ENCODE measurements at regions not wholly inside any gene's neighbourhood (a gene's known extent, or its start where the extent isn't known, plus 50 kb on each side); places are given as distances from the start of the nearest gene placed in this dataset.

DNA sequence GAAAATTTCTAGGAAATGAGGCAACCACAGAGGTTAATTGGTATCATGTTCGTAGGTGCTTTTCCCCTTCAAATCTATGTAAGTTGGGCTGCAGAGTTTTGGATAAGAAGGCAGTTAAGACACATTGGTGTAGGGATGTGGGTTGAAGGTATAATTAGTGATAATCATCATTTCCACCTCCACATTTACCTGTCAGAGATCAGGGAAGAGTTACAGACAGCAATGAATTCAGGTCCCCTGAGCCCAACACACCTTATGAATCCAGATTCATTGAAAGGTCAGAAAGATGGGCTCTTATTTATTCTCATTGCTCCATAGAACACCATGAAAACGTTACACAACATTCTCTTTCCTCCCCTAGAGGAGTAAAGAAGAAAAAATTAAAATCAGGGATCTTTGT, 308.7 kb downstream of the C11orf87 start (continued):
- TF ChIP-seq ETS1 (IDR thresholded peaks at IDR 0.05) (no peak), ZNF114 (CRISPR knock-in tag; IDR thresholded peaks at IDR 0.05) (no peak), POLR2AphosphoS5 (IDR thresholded peaks at IDR 0.05; ENCODE audit: low read depth) (no peak)
- TF ChIP-seq, protein P1, sequence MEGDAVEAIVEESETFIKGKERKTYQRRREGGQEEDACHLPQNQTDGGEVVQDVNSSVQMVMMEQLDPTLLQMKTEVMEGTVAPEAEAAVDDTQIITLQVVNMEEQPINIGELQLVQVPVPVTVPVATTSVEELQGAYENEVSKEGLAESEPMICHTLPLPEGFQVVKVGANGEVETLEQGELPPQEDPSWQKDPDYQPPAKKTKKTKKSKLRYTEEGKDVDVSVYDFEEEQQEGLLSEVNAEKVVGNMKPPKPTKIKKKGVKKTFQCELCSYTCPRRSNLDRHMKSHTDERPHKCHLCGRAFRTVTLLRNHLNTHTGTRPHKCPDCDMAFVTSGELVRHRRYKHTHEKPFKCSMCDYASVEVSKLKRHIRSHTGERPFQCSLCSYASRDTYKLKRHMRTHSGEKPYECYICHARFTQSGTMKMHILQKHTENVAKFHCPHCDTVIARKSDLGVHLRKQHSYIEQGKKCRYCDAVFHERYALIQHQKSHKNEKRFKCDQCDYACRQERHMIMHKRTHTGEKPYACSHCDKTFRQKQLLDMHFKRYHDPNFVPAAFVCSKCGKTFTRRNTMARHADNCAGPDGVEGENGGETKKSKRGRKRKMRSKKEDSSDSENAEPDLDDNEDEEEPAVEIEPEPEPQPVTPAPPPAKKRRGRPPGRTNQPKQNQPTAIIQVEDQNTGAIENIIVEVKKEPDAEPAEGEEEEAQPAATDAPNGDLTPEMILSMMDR (conservative IDR thresholded peaks at IDR 0.05; ENCODE audit: low read depth in 2 of 2) = no peak

- H3K27me3 ChIP-seq (ENCODE audit: insufficient read depth) = no peaks in the 10 kb centered on the region
- H3K4me1 ChIP-seq (ENCODE audit: insufficient read depth) = peaks cover 9% of the 10 kb centered on the region; the same call in 1 of the 2 replicates
- no peaks in the 10 kb centered on the region for H3F3A ChIP-seq (replicated peaks; ENCODE audit: low read depth)
- Mint-ChIP-seq H3K27me3 (ENCODE audit: insufficient read depth, low read depth, poor library complexity) (peaks cover 4% of the 10 kb centered on the region), H3K4me3 (no peak overlapping the region), H3K9me3 (no peaks in the 10 kb centered on the region), H3K27ac (peak overlapping the region; percentile 75; the same call in 1 of the 2 replicates), H3K36me3 (ENCODE audit: low read depth) (no peaks in the 10 kb centered on the region), H3K4me1 (peaks cover 8% of the 10 kb centered on the region; the same call in 2 of the 3 replicates)
- H3K4me2 ChIP-seq = no peak overlapping the region
- no peak for DNase-seq (ENCODE audit: low spot score)
- H3K27ac ChIP-seq (ENCODE audit: low read depth) = no peak overlapping the region
- no peaks in the 10 kb centered on the region for H3K36me3 ChIP-seq (ENCODE audit: insufficient read depth)
- ATAC-seq = no peak
- H2AFZ ChIP-seq = no peak overlapping the region
- no peak for TF ChIP-seq NANOG (IDR thresholded peaks at IDR 0.05; ENCODE audit: borderline replicate concordance)
- no peak for TF ChIP-seq STAT1 (IDR thresholded peaks at IDR 0.05; ENCODE audit: unreplicated experiment)
- TF ChIP-seq, protein P2, sequence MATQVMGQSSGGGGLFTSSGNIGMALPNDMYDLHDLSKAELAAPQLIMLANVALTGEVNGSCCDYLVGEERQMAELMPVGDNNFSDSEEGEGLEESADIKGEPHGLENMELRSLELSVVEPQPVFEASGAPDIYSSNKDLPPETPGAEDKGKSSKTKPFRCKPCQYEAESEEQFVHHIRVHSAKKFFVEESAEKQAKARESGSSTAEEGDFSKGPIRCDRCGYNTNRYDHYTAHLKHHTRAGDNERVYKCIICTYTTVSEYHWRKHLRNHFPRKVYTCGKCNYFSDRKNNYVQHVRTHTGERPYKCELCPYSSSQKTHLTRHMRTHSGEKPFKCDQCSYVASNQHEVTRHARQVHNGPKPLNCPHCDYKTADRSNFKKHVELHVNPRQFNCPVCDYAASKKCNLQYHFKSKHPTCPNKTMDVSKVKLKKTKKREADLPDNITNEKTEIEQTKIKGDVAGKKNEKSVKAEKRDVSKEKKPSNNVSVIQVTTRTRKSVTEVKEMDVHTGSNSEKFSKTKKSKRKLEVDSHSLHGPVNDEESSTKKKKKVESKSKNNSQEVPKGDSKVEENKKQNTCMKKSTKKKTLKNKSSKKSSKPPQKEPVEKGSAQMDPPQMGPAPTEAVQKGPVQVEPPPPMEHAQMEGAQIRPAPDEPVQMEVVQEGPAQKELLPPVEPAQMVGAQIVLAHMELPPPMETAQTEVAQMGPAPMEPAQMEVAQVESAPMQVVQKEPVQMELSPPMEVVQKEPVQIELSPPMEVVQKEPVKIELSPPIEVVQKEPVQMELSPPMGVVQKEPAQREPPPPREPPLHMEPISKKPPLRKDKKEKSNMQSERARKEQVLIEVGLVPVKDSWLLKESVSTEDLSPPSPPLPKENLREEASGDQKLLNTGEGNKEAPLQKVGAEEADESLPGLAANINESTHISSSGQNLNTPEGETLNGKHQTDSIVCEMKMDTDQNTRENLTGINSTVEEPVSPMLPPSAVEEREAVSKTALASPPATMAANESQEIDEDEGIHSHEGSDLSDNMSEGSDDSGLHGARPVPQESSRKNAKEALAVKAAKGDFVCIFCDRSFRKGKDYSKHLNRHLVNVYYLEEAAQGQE (IDR thresholded peaks at IDR 0.05; ENCODE audit: unreplicated experiment) = no peak
- TF ChIP-seq, protein P3, sequence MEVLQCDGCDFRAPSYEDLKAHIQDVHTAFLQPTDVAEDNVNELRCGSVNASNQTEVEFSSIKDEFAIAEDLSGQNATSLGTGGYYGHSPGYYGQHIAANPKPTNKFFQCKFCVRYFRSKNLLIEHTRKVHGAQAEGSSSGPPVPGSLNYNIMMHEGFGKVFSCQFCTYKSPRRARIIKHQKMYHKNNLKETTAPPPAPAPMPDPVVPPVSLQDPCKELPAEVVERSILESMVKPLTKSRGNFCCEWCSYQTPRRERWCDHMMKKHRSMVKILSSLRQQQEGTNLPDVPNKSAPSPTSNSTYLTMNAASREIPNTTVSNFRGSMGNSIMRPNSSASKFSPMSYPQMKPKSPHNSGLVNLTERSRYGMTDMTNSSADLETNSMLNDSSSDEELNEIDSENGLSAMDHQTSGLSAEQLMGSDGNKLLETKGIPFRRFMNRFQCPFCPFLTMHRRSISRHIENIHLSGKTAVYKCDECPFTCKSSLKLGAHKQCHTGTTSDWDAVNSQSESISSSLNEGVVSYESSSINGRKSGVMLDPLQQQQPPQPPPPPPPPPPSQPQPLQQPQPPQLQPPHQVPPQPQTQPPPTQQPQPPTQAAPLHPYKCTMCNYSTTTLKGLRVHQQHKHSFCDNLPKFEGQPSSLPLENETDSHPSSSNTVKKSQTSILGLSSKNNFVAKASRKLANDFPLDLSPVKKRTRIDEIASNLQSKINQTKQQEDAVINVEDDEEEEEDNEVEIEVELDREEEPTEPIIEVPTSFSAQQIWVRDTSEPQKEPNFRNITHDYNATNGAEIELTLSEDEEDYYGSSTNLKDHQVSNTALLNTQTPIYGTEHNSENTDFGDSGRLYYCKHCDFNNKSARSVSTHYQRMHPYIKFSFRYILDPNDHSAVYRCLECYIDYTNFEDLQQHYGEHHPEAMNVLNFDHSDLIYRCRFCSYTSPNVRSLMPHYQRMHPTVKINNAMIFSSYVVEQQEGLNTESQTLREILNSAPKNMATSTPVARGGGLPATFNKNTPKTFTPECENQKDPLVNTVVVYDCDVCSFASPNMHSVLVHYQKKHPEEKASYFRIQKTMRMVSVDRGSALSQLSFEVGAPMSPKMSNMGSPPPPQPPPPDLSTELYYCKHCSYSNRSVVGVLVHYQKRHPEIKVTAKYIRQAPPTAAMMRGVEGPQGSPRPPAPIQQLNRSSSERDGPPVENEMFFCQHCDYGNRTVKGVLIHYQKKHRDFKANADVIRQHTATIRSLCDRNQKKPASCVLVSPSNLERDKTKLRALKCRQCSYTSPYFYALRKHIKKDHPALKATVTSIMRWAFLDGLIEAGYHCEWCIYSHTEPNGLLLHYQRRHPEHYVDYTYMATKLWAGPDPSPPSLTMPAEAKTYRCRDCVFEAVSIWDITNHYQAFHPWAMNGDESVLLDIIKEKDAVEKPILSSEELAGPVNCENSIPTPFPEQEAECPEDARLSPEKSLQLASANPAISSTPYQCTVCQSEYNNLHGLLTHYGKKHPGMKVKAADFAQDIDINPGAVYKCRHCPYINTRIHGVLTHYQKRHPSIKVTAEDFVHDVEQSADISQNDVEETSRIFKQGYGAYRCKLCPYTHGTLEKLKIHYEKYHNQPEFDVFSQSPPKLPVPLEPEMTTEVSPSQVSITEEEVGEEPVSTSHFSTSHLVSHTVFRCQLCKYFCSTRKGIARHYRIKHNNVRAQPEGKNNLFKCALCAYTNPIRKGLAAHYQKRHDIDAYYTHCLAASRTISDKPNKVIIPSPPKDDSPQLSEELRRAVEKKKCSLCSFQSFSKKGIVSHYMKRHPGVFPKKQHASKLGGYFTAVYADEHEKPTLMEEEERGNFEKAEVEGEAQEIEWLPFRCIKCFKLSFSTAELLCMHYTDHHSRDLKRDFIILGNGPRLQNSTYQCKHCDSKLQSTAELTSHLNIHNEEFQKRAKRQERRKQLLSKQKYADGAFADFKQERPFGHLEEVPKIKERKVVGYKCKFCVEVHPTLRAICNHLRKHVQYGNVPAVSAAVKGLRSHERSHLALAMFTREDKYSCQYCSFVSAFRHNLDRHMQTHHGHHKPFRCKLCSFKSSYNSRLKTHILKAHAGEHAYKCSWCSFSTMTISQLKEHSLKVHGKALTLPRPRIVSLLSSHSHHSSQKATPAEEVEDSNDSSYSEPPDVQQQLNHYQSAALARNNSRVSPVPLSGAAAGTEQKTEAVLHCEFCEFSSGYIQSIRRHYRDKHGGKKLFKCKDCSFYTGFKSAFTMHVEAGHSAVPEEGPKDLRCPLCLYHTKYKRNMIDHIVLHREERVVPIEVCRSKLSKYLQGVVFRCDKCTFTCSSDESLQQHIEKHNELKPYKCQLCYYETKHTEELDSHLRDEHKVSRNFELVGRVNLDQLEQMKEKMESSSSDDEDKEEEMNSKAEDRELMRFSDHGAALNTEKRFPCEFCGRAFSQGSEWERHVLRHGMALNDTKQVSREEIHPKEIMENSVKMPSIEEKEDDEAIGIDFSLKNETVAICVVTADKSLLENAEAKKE (CRISPR knock-in tag; IDR thresholded peaks at IDR 0.05) = no peak
- TF ChIP-seq, protein P1 (conservative IDR thresholded peaks at IDR 0.05; ENCODE audit: low read depth in 2 of 2) = no peak
- TF ChIP-seq ZNF331 (CRISPR knock-in tag; IDR thresholded peaks at IDR 0.05; ENCODE audit: low read depth) = no peak
- no peaks in the 10 kb centered on the region for H3K79me2 ChIP-seq (replicated peaks; ENCODE audit: insufficient read depth)
- no peak overlapping the region for H3K4me3 ChIP-seq
- H3K9me2 ChIP-seq (ENCODE audit: insufficient read depth) = no peaks in the 10 kb centered on the region
- H4K20me1 ChIP-seq (replicated peaks; ENCODE audit: insufficient read depth) = no peaks in the 10 kb centered on the region
Measured at GRCh38 chr11:109731451-109731850, 309.5 kb downstream of the C11orf87 start.
